HG02973 (cell line): ENCODE measurements at regions not wholly inside any gene's neighbourhood (a gene's known extent, or its start where the extent isn't known, plus 50 kb on each side); places are given as distances from the start of the nearest gene placed in this dataset.

ENCODE experiments used
- ATAC-seq: cut with Tn5 transposase; IDR thresholded peaks from one replicate; pipeline ENCODE4 v1.9.1; 2021; ENCODE audit warnings: moderate library complexity; ENCODE audit not compliant: unreplicated experiment

- no peak for ATAC-seq
Measured at GRCh38 chr14:31964490-31964889, 112.6 kb upstream of the ARHGAP5 start.

DNA sequence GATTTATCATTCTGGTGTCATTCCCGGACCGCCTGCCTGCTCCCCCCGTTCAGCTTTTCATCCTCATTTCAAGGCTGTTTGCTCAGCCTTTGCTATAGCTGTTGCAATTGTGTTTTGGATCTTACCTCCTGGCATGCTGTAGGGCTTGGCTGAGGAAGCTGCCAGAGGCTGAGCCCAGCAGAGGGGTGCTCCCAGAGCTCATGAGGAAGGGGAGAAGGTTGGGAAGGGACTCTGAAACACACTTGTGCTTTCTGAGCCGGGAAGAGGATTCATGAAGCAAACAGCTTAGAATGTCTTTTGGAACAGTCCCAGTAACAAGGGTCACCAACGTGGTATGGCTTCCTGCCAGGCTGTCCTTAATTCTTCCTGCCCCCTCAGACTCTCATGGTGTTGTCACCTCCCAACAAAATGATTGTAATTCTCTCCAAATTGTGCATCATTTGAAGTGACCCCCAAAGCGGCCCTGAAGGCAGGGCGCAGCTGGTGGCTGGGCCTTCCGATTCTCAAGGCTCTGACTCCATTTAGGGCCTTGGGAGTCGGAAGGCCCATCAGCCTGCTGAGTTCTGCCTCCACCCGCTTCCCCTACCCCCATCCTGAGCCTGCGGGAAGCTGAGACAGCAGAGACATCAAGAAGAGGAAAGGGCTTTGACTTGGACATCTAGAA, 111.9 kb upstream of the ARHGAP5 start:
- ATAC-seq, result no peak

GRCh38 chr14:31965735-31966598, 111.1 kb upstream of the ARHGAP5 start:
- ATAC-seq, result no peak

DNA sequence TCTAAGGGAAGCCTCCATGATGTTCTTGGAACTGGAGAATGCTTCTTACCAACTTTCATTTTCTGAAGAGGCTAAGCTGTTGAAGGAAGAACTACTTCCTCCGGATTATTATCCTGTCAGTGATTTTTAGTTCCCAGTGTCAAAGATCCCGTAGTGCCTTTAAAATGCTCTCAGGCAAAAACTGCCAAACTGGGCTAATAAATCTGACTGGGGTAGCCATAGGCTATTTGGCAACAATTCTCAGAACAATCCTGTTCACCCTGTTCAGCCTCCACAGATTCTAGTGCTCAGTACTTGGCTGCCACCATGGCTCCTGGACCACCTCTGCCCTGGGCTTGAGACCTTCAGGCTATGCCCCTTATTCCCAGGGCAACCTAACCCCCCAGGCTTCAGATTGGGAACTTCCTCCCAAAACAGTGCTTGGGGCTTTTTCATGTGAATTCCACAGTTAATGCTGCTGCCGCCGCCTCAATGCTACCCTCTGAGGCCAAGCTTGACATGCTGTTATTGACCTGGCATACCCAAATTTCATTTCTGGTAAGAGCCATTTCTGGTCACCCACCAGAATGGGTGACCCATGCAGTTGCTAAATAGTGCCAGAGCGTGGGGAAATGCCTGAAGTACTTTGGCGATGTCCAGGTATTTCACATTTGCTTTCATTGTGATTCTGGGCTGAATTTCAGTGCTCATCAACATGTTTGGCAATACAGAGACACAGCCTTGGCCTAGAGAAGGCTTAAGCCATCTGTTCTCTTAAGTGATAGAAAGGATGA, 110.0 kb upstream of the ARHGAP5 start:
- no peak for ATAC-seq

DNA sequence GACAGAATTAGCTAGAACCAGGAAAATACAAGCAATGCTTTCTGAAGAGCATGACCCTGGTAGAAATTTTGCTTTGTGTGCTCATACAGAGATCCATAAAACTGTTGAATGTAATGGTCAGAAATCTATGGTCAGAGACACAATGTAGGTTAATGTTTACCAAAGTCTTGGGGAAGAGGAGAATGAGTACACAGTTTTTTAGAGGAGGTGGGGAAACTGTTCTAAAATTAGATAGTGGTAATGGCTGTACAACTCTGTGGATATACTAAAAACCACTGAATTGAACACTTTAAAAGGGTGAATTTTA, 109.5 kb upstream of the ARHGAP5 start:
- no peak for ATAC-seq

- ATAC-seq, result no peak
Measured at GRCh38 chr14:31968107-31968810, 108.8 kb upstream of the ARHGAP5 start.

DNA sequence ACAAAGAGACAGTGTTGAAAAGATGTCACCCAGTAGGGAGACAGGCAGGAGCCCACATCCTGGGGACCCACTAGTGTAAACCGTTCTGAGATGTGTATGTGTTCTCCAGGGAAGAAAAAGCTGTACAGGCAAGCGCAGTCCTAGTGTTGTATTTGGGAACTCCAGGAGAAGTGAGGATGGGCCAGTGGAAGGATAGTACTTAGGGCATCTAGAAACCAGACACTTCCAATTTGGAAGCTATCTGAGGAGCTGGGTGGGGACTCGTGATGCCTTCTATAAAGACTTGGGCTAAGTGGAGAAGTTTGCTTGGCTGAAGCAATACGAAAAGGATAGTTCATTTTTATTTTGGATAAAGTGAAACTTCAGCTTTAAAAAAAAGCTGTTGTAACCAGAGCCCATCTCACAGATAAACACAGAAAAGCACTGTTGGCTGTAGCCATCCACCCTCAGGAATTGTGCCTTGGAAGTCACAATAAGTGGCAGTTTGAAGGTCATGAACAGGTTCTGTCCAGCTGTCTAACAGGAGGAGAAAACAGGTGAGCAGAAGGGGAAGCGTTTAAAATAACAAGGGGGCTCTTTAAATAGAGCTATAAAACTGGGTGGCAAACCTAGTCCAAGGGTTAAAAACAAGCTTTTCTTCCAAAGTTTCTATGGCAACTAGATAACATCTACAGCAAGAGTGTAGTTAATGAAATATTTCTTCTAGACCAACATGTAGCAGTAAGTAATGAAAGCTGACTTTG, 108.0 kb upstream of the ARHGAP5 start:
- ATAC-seq, result no peak

- ATAC-seq, result no peak
Measured at GRCh38 chr14:31969699-31970240, 107.3 kb upstream of the ARHGAP5 start.

- no peak for ATAC-seq
Measured at GRCh38 chr14:31970744-31971143, 106.4 kb upstream of the ARHGAP5 start.

DNA sequence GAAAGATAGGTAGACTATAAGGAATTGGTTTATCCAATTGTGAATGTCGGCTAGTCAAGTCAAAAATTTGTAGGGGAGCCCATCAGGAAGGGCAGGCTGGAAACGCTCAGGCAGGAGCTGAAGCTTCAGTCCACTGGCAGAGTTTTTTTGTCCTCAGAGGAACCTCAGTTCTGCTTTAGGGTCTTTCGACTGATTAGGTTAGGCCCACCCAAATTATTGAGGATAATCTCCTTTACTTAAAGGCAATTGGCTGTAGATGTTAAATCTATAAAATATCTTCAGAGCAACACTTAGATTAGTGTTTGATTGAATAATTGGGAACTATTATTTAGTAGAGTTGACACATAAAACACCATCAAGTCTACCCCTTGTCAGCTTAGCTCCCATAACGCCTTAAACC, 105.5 kb upstream of the ARHGAP5 start:
- no peak for ATAC-seq

DNA sequence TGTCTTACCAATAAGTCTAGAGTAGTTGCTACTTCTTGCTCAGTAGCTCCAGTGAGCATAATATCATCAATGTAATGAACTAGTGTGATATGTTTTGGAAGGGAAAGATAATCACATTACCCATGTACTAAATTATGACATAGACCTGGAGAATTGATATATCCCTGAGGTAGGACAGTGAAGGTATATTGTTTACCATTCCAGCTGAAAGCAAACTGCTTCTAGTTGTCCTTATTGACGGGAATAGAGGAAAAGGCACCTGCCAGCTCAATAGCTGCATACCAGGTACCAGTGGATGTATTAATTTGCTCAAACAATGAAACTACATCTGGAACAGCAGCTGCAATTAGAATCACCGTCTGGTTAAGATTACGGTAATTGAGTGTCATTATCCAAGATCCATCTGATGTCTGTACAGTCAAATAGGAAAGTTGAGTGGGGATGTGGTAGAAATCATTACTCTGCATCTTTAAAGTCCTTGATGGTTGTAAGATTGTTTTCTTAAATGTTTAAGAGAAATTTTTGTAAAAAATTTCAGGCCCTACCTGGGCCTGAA, 100.0 kb upstream of the ARHGAP5 start:
- no peak for ATAC-seq

- no peak for ATAC-seq
Measured at GRCh38 chr14:31978423-31978822, 98.7 kb upstream of the ARHGAP5 start.

- no peak for ATAC-seq
Measured at GRCh38 chr14:31982642-31983041, 94.5 kb upstream of the ARHGAP5 start.

- ATAC-seq, result no peak
Measured at GRCh38 chr14:31986405-31986804, 90.7 kb upstream of the ARHGAP5 start.

- ATAC-seq, result no peak
Measured at GRCh38 chr14:31987721-31988120, 89.4 kb upstream of the ARHGAP5 start.

GRCh38 chr14:31988244-31988643, 88.9 kb upstream of the ARHGAP5 start:
- no peak for ATAC-seq

- ATAC-seq, result no peak
Measured at GRCh38 chr14:31990183-31990857, 86.8 kb upstream of the ARHGAP5 start.

DNA sequence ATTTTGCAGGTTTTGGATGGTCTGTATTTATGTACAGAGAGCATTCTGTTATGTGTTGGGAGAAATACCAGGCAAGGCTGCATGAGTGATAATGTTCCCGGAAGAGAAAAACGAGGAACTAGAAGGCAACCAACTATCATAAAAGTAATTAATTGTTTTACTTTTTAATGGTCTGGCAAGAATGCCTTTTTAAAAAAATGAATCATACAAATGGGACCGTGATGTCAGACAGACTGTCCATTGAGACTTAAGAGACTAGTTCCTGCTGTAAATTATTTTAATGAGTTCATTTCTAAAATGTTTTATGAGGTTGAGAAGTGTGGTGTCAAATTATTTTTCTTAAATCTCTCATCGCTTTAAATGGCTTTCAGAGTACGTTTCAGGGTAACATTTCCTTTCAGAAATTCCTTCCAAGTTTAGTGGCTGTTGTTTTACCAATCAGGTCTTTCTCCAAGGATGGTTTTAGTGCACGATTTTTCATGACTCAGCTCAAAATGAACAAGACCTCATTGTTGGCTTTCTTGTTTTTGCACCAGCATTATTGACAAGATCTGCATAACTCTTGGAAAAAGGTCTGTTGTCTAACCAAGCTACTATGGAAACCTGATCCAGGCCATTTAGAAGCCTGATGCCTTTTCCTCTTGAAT, 86.1 kb upstream of the ARHGAP5 start:
- ATAC-seq, result no peak

DNA sequence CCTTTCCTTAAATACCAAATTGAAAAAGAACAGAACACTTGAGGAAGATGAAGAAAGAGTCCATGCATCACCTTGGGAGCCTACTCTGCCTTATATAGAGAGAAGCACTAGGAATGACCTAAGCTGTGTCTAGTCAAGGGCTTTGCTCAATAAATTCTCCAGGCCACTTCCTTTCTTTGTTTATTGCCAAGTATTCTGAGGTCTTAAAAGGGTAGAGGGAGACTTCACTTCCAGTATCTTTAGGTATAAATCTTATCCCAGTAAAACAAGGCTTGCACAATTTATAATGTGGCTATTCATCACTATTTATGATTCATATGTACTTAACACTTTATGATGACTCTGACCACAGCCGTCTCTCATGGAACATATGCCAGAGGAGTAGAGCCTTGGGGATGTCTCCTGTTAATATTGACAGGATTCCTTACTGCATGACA, 85.1 kb upstream of the ARHGAP5 start:
- ATAC-seq, result no peak
